Common myeloid progenitor, CD34-positive (primary cell): ENCODE measurements at regions not wholly inside any gene's neighbourhood (a gene's known extent, or its start where the extent isn't known, plus 50 kb on each side); places are given as distances from the start of the nearest gene placed in this dataset.

Experiments
- CTCF ChIA-PET: fragments of 350-600 bp; sonication (Branson Sonifier 250); formaldehyde crosslinking; loops from one replicate; lab custom pipeline; 2021; ENCODE audit warnings: antibody characterized with exemption; lab: Charles Lee
- POLR2A ChIA-PET: fragments of 350-600 bp; sonication (Branson Sonifier 250); formaldehyde crosslinking; loops from one replicate; lab custom pipeline; 2021; ENCODE audit warnings: antibody characterized with exemption; lab: Charles Lee
- DNase-seq, 3 donors: peaks; one replicate each; pipeline versions ENCODE4 v3.0.0 to v3.0.0-alpha.2; 2013
- H3K27ac ChIP-seq, 2 experiments: 1 replicate in 1 of 2; 2 replicates in 1 of 2; pipeline ENCODE4 v1.7.0; 2013; ENCODE audit warnings: inconsistent platforms in 2 of 2, low read length in 2 of 2, mild to moderate bottlenecking in 2 of 2, low read depth in 1 of 2, moderate library complexity in 1 of 2; ENCODE audit not compliant: severe bottlenecking in 2 of 2, insufficient read depth in 1 of 2, poor library complexity in 1 of 2
- H3K27me3 ChIP-seq, 5 experiments: replicated peaks in 2 of 5; 1 replicate in 3 of 5; 2 replicates in 2 of 5; pipeline versions ENCODE4 v1.6.1 to v1.7.0; 2013; ENCODE audit warnings: low read length in 4 of 5, mild to moderate bottlenecking in 2 of 5, moderate library complexity in 2 of 5, inconsistent platforms in 1 of 5; ENCODE audit not compliant: insufficient read depth in 5 of 5, control insufficient read depth in 4 of 5
- H3K36me3 ChIP-seq, 4 experiments: 1 replicate in 2 of 4; 2 replicates in 2 of 4; pipeline versions ENCODE4 v1.6.1 to v1.7.0; 2013; ENCODE audit warnings: low read length in 3 of 4, control low read depth in 1 of 4, mild to moderate bottlenecking in 1 of 4; ENCODE audit not compliant: control insufficient read depth in 4 of 4, insufficient read depth in 4 of 4
- H3K4me1 ChIP-seq, 4 experiments: 1 replicate in 3 of 4; 2 replicates in 1 of 4; pipeline versions ENCODE4 v1.6.1 to v1.7.1; 2013; ENCODE audit warnings: low read length in 3 of 4, mild to moderate bottlenecking in 3 of 4, control low read depth in 1 of 4, inconsistent platforms in 1 of 4, moderate library complexity in 1 of 4; ENCODE audit not compliant: control insufficient read depth in 4 of 4, insufficient read depth in 4 of 4; ENCODE audit errors: control extremely low read depth in 1 of 4
- H3K4me3 ChIP-seq, 7 experiments: 1 replicate in 4 of 7; 2 replicates in 3 of 7; pipeline versions ENCODE4 v1.5.1 to v1.7.0; 2013; ENCODE audit warnings: mild to moderate bottlenecking in 7 of 7, low read length in 6 of 7, moderate library complexity in 6 of 7, inconsistent platforms in 2 of 7, low read depth in 2 of 7, control low read depth in 1 of 7; ENCODE audit not compliant: insufficient read depth in 4 of 7, control insufficient read depth in 1 of 7; ENCODE audit errors: extremely low read depth in 1 of 7
- H3K9me3 ChIP-seq, 5 experiments: 1 replicate in 4 of 5; 2 replicates in 1 of 5; pipeline versions ENCODE4 v1.6.1 to v1.7.1; 2013; ENCODE audit warnings: low read length in 4 of 5, mild to moderate bottlenecking in 2 of 5, inconsistent platforms in 1 of 5, low read depth in 1 of 5, moderate library complexity in 1 of 5; ENCODE audit not compliant: control insufficient read depth in 4 of 5, insufficient read depth in 2 of 5; ENCODE audit errors: control extremely low read depth in 1 of 5
- WGBS: methylation state at CpG from one replicate; pipeline ENCODE4 v1.1.5; 2013; ENCODE audit not compliant: insufficient coverage; 5-methylcytosine and 5-hydroxymethylcytosine counted together

DNA sequence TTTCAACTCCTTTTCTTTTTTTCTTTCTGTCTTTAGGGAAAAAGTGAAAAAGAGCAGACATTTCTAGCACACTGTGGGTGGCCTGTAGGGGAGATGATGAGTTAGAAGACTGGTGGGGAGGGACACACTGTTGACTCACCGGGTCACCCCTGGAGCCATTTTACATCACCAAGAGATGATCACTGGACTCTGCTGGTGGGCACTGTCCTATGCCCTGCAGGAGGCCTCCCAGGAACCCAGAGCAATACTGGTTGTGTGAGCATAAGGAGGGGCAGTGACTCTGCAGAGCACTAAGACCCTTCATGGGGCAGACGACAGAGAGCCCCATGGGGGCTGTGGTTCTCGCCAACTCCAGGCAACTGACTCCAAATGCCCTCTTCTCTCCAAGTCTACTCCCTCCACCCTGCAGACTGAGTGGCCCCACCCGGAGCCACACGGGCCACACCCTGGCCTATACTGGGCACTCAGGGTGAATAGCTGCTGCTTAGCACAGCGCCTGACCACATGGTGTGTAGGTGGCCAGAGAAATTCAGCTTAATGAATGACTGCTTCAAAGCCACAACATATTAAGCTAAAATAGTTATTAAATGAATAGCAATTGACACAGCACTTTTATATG, 177.5 kb downstream of the CDC5L start:
- CTCF ChIA-PET: no interaction called here
- 100% methylated on average over 1 of the region's 6 CpGs for WGBS

DNA sequence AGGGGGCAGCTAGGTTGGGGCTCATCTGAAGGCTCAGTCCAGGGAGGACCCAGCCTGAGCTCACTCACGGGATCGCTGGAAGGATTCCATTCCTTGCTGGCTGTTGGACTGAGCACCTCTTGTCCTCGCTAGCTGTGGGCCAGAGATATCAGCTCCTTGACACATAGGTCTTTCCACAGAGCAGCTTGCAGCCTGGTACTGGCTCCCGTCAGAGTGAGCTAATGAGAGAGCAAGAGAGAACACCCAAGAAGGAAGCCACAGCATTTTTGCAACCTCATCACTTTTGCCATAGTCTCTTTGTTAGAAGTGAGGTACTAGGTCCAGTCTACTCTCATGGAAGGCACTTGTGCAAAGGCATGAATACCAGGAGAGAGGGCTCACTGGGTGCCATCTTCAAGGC, 179.9 kb downstream of the CDC5L start:
- POLR2A ChIA-PET: interaction anchor here (0.6 kb wide), 1 partner anchor 992 kb away, joined by 4 read pairs; no protein-coding TSS in a partner anchor
- WGBS: 56% methylated on average over 1 of the region's 4 CpGs

More for the DNA sequence above, 177.5 kb downstream of the CDC5L start:
- DNase-seq: no peak
- Histone ChIP-seq H3K4me1 (peaks cover 0 to 21% (median 14%) of the 10 kb centered on the region in 4 experiments), H3K27me3 (no peaks in the 10 kb centered on the region), H3K9me3 (no peaks in the 10 kb centered on the region), H3K27ac (no peak overlapping the region), H3K4me3 (no peak overlapping the region), H3K36me3 (no peaks in the 10 kb centered on the region)
- POLR2A ChIA-PET: no interaction called here

DNA sequence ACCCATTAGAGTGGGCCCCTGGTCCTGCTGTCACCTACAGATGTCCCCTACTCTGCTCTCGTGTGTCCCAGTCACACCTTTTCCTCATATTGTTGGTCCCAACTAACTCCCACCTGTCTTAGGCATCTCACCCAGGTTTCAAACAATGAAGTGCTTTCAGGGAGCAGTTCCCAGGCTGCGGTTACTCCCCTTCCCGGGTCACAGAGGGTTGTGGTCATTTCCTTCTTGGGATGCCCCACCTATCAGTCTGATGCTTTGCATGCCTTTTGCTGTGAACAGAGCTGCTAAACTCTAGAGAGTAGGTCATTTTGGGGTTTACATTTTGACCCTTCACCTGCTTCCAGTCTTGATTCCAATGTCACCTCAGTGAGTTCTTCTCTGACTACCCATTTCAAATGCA, 181.6 kb downstream of the CDC5L start:
- Histone ChIP-seq H3K4me3 (no peak overlapping the region), H3K36me3 (no peaks in the 10 kb centered on the region), H3K4me1 (peaks cover 0 to 13% (median 7%) of the 10 kb centered on the region in 4 experiments), H3K27ac (no peak overlapping the region), H3K27me3 (no peaks in the 10 kb centered on the region), H3K9me3 (no peaks in the 10 kb centered on the region)
- DNase-seq: no peak
- POLR2A ChIA-PET: no interaction called here
- CTCF ChIA-PET: interaction anchor here (1.5 kb wide), 1 partner anchor 10 kb away, joined by 4 read pairs; no protein-coding TSS in a partner anchor
- 100% methylated on average over 3 of the region's 3 CpGs for WGBS

More for the DNA sequence above, 179.9 kb downstream of the CDC5L start:
- Histone ChIP-seq H3K9me3 (no peaks in the 10 kb centered on the region), H3K27ac (no peak overlapping the region), H3K4me1 (peaks cover 0 to 13% (median 7%) of the 10 kb centered on the region in 4 experiments), H3K36me3 (no peaks in the 10 kb centered on the region), H3K4me3 (no peak overlapping the region), H3K27me3 (no peaks in the 10 kb centered on the region)
- CTCF ChIA-PET: interaction anchor here (1.2 to 1.6 kb wide), 2 partner anchors 8 to 33 kb away, joined by 3 to 5 read pairs; no protein-coding TSS in a partner anchor
- peak in 2 of 3 donors; percentile 39 to 43 for DNase-seq

DNA sequence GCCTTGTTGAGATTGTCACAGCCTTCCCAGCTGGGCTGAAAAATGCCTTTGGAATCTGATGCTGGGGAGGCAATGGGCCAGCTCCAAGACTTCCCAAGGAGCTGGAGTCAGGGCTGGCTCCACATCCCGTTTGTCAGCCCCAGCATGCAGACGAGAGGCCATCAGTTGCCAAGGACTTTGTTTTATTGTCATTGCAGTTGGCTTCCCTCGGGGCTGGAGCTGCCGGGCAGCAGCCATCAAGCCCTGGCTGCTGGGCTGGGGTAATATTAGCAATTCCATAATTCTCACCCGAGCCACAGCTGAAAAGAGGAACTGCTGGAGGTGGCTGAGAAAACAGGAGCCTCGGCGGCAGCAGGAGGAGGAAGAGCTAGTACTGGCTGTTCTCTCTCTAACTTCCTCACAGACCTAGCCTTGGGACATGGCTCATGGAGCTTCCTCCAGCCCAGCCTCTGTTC, 182.5 kb downstream of the CDC5L start:
- ChIA-PET POLR2A (interaction anchor here (0.9 kb wide), 1 partner anchor 8 kb away, joined by 3 read pairs; no protein-coding TSS in a partner anchor), CTCF (interaction anchor here (0.8 to 2.1 kb wide), 4 partner anchors 9 to 99 kb away, joined by 3 to 6 read pairs (median 4); no protein-coding TSS in a partner anchor)
- Histone ChIP-seq H3K9me3 (no peaks in the 10 kb centered on the region), H3K4me3 (no peak overlapping the region), H3K4me1 (peaks cover 0 to 13% (median 7%) of the 10 kb centered on the region in 4 experiments), H3K36me3 (no peaks in the 10 kb centered on the region), H3K27ac (no peak overlapping the region), H3K27me3 (no peaks in the 10 kb centered on the region)
- peak; percentile 37 to 80 (median 76) for DNase-seq
- 13% methylated on average over 4 of the region's 7 CpGs for WGBS

DNA sequence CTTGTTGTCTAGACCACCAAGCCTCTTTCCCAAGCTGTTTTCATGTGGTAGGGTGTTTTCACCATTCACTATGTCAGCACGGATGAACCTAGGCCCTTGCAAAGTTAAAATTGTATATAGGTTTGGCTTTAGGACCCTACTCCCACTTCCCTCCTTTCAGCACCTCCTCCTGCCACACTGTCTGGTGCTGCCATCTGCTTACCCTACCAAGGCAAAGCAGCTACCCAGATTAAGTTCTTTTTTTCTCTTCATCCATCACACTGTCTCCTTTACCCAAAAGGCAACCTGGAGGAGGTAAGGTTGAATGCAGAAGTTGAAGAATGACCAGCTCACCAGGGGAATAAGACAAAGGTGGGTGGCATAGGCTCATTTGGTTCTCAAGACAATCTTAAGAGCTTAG, 184.0 kb downstream of the CDC5L start:
- Histone ChIP-seq H3K4me1 (peaks cover 0 to 13% (median 7%) of the 10 kb centered on the region in 4 experiments), H3K27ac (no peak overlapping the region), H3K36me3 (no peaks in the 10 kb centered on the region), H3K27me3 (no peaks in the 10 kb centered on the region), H3K9me3 (no peaks in the 10 kb centered on the region), H3K4me3 (no peak overlapping the region)
- CTCF ChIA-PET: interaction anchor here (0.9 to 2.1 kb wide), 4 partner anchors 59 to 131 kb away, joined by 3 to 6 read pairs (median 4); no protein-coding TSS in a partner anchor
- no CpG with 5 or more reads among the region's 1 CpG for WGBS
- POLR2A ChIA-PET: no interaction called here
- DNase-seq: no peak

DNA sequence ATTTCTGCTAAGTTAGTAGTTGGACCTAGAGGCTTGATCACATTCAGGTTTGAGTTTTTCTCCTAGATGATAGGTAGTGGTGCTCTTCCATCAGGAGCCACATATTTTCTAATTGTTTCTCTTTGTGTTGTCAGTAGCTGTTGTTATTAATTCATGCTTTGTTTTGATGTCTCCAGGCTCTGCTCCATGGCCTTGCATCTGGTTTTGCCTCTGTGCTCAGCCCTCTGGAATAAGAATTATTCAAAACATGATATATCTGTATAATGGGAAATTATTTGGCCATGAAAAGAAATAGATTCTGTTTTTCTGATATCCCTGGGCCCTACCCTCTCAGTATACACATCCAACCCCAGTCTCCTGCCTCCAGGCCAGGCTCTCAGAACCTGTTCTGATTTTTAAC, 184.8 kb downstream of the CDC5L start:
- DNase-seq: no peak
- no peak overlapping the region for H3K27ac ChIP-seq
- no peaks in the 10 kb centered on the region for H3K9me3 ChIP-seq
- no peaks in the 10 kb centered on the region for H3K36me3 ChIP-seq
- no peaks in the 10 kb centered on the region for H3K27me3 ChIP-seq
- ChIA-PET POLR2A (no interaction called here), CTCF (interaction anchor here (0.9 to 1.3 kb wide), 4 partner anchors 11 to 132 kb away, joined by 3 to 6 read pairs (median 3); no protein-coding TSS in a partner anchor)
- H3K4me3 ChIP-seq: no peak overlapping the region
- peaks cover 0 to 12% (median 7%) of the 10 kb centered on the region in 4 experiments for H3K4me1 ChIP-seq

DNA sequence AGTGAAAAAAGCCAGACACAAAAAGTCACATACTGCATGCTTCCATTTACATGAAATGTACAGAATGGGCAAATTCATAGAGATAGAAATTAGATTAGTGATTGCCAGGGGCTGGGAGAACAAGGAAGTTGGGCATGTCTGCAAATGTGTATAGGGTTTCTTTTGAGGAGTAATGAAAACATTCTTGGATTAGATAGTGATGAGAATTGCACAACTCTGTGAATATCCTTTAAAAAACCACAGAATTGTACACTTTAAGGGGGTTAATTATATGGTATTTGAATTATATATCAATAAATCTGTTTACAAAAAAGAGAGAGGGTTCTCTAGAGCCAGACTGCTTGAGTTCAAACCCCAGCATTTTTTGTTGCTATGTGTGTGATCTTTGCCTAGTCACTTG, 188.1 kb downstream of the CDC5L start:
- no peaks in the 10 kb centered on the region for H3K4me1 ChIP-seq
- DNase-seq: no peak
- H3K36me3 ChIP-seq: no peaks in the 10 kb centered on the region
- CTCF ChIA-PET: no interaction called here
- no peak overlapping the region for H3K4me3 ChIP-seq
- no peaks in the 10 kb centered on the region for H3K27me3 ChIP-seq
- no peaks in the 10 kb centered on the region for H3K9me3 ChIP-seq
- POLR2A ChIA-PET: no interaction called here
- H3K27ac ChIP-seq: no peak overlapping the region
